Mononuclear cell (primary cell): ENCODE measurements at regions not wholly inside any gene's neighbourhood (a gene's known extent, or its start where the extent isn't known, plus 50 kb on each side); places are given as distances from the start of the nearest gene placed in this dataset.

Experiments used
- H3K27me3 ChIP-seq: 2 replicates; pipeline ENCODE4 v1.6.0; 2011; ENCODE audit warnings: low read length, control low read depth; ENCODE audit not compliant: insufficient read depth
- H3K4me1 ChIP-seq: 2 replicates; pipeline ENCODE4 v1.5.1; 2011; ENCODE audit warnings: mild to moderate bottlenecking, low read length, control low read depth; ENCODE audit not compliant: insufficient read depth
- H3K4me3 ChIP-seq: 2 replicates; pipeline ENCODE4 v1.5.1; 2011; ENCODE audit warnings: mild to moderate bottlenecking, low read length, moderate library complexity
- H3K9me3 ChIP-seq: 2 replicates; pipeline ENCODE4 v1.5.1; 2011; ENCODE audit warnings: low read depth, mild to moderate bottlenecking, control low read depth, low read length

GRCh38 chr16:79798416-79799053, 198.0 kb upstream of the MAF start:
- Histone ChIP-seq H3K4me3 (no peak overlapping the region), H3K4me1 (no peaks in the 10 kb centered on the region)

GRCh38 chr16:79797486-79797885, 196.9 kb upstream of the MAF start:
- no peak overlapping the region for H3K4me3 ChIP-seq
- no peaks in the 10 kb centered on the region for H3K4me1 ChIP-seq
- H3K9me3 ChIP-seq, result no peaks in the 10 kb centered on the region
- H3K27me3 ChIP-seq, result no peaks in the 10 kb centered on the region

More at GRCh38 chr16:79798416-79799053, 198.0 kb upstream of the MAF start:
- no peaks in the 10 kb centered on the region for H3K27me3 ChIP-seq
- no peaks in the 10 kb centered on the region for H3K9me3 ChIP-seq

- H3K4me3 ChIP-seq, result no peak overlapping the region
- H3K27me3 ChIP-seq, result no peaks in the 10 kb centered on the region
- no peaks in the 10 kb centered on the region for H3K4me1 ChIP-seq
- no peaks in the 10 kb centered on the region for H3K9me3 ChIP-seq
Observed at GRCh38 chr16:79795556-79795955, 195.0 kb upstream of the MAF start.

- Histone ChIP-seq H3K27me3 (no peaks in the 10 kb centered on the region), H3K4me1 (no peaks in the 10 kb centered on the region), H3K4me3 (no peak overlapping the region), H3K9me3 (no peaks in the 10 kb centered on the region)
Observed at GRCh38 chr16:79794941-79795340, 194.4 kb upstream of the MAF start.

GRCh38 chr16:79792664-79793351, 192.3 kb upstream of the MAF start:
- no peaks in the 10 kb centered on the region for H3K27me3 ChIP-seq
- H3K4me3 ChIP-seq, result no peak overlapping the region
- H3K9me3 ChIP-seq, result no peaks in the 10 kb centered on the region
- no peaks in the 10 kb centered on the region for H3K4me1 ChIP-seq

GRCh38 chr16:79792076-79792475, 191.5 kb upstream of the MAF start:
- H3K27me3 ChIP-seq, result no peaks in the 10 kb centered on the region
- no peak overlapping the region for H3K4me3 ChIP-seq
- no peaks in the 10 kb centered on the region for H3K9me3 ChIP-seq
- H3K4me1 ChIP-seq, result no peaks in the 10 kb centered on the region

GRCh38 chr16:79790854-79791253, 190.3 kb upstream of the MAF start:
- no peak overlapping the region for H3K4me3 ChIP-seq
- no peaks in the 10 kb centered on the region for H3K9me3 ChIP-seq
- no peaks in the 10 kb centered on the region for H3K4me1 ChIP-seq
- H3K27me3 ChIP-seq, result no peaks in the 10 kb centered on the region

- H3K27me3 ChIP-seq, result no peaks in the 10 kb centered on the region
- H3K4me1 ChIP-seq, result no peaks in the 10 kb centered on the region
- no peaks in the 10 kb centered on the region for H3K9me3 ChIP-seq
- H3K4me3 ChIP-seq, result no peak overlapping the region
Observed at GRCh38 chr16:79788949-79789348, 188.4 kb upstream of the MAF start.

GRCh38 chr16:79786389-79786788, 185.9 kb upstream of the MAF start:
- Histone ChIP-seq H3K4me3 (no peak overlapping the region), H3K4me1 (no peaks in the 10 kb centered on the region), H3K27me3 (no peaks in the 10 kb centered on the region), H3K9me3 (no peaks in the 10 kb centered on the region)

- Histone ChIP-seq H3K27me3 (no peaks in the 10 kb centered on the region), H3K9me3 (no peaks in the 10 kb centered on the region), H3K4me1 (no peaks in the 10 kb centered on the region), H3K4me3 (no peak overlapping the region)
Observed at GRCh38 chr16:79784007-79784406, 183.5 kb upstream of the MAF start.

GRCh38 chr16:79777679-79778078, 177.1 kb upstream of the MAF start:
- no peak overlapping the region for H3K4me3 ChIP-seq
- no peaks in the 10 kb centered on the region for H3K9me3 ChIP-seq
- H3K27me3 ChIP-seq, result no peaks in the 10 kb centered on the region
- H3K4me1 ChIP-seq, result no peaks in the 10 kb centered on the region

- Histone ChIP-seq H3K4me1 (no peaks in the 10 kb centered on the region), H3K27me3 (no peaks in the 10 kb centered on the region), H3K4me3 (no peak overlapping the region), H3K9me3 (no peaks in the 10 kb centered on the region)
Observed at GRCh38 chr16:79776243-79776847, 175.8 kb upstream of the MAF start.

GRCh38 chr16:79772784-79773183, 172.2 kb upstream of the MAF start:
- H3K4me3 ChIP-seq, result no peak overlapping the region
- H3K4me1 ChIP-seq, result peaks cover 13% of the 10 kb centered on the region
- no peaks in the 10 kb centered on the region for H3K27me3 ChIP-seq
- no peaks in the 10 kb centered on the region for H3K9me3 ChIP-seq

GRCh38 chr16:79772048-79772447, 171.5 kb upstream of the MAF start:
- Histone ChIP-seq H3K9me3 (no peaks in the 10 kb centered on the region), H3K4me3 (no peak overlapping the region), H3K4me1 (peaks cover 13% of the 10 kb centered on the region), H3K27me3 (no peaks in the 10 kb centered on the region)

GRCh38 chr16:79770244-79771064, 169.9 kb upstream of the MAF start:
- no peaks in the 10 kb centered on the region for H3K9me3 ChIP-seq

More at GRCh38 chr16:79770244-79771064, 169.9 kb upstream of the MAF start:
- H3K27me3 ChIP-seq, result no peaks in the 10 kb centered on the region
- peak overlapping the region; percentile 53 for H3K4me3 ChIP-seq
- peaks cover 13% of the 10 kb centered on the region for H3K4me1 ChIP-seq
